Adrenal gland (tissue), 5 donors: ENCODE measurements at regions not wholly inside any gene's neighbourhood (a gene's known extent, or its start where the extent isn't known, plus 50 kb on each side); places are given as distances from the start of the nearest gene placed in this dataset.

Experiments used
- POLR2A ChIP-seq, 2 donors: fragments of 450-650 bp; IDR thresholded peaks; one replicate each; pipeline ENCODE4 v1.6.1; 2017; ENCODE audit warnings: antibody characterized with exemption in 2 of 2, mild to moderate bottlenecking in 2 of 2, moderate library complexity in 1 of 2
- TF ChIP-seq, protein P1 (sequence below), 6 experiments: fragments of 450-650 bp in 4 of 6; fragments of 200-600 bp in 2 of 6; sonication (generic) in 1 of 6; IDR thresholded peaks; 1 replicate in 5 of 6; 2 replicates in 1 of 6; pipeline versions ENCODE4 v1.5.1 to v1.8.0; 2016 to 2021; ENCODE audit warnings: antibody characterized with exemption in 6 of 6, mild to moderate bottlenecking in 2 of 6, moderate library complexity in 1 of 6
- donor health status: DM: no; HTN: no; CAD: no.

- TF ChIP-seq, protein P1, sequence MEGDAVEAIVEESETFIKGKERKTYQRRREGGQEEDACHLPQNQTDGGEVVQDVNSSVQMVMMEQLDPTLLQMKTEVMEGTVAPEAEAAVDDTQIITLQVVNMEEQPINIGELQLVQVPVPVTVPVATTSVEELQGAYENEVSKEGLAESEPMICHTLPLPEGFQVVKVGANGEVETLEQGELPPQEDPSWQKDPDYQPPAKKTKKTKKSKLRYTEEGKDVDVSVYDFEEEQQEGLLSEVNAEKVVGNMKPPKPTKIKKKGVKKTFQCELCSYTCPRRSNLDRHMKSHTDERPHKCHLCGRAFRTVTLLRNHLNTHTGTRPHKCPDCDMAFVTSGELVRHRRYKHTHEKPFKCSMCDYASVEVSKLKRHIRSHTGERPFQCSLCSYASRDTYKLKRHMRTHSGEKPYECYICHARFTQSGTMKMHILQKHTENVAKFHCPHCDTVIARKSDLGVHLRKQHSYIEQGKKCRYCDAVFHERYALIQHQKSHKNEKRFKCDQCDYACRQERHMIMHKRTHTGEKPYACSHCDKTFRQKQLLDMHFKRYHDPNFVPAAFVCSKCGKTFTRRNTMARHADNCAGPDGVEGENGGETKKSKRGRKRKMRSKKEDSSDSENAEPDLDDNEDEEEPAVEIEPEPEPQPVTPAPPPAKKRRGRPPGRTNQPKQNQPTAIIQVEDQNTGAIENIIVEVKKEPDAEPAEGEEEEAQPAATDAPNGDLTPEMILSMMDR (IDR thresholded peaks at IDR 0.05), result no peak
- TF ChIP-seq POLR2A (IDR thresholded peaks at IDR 0.05), result no peak
Observed at GRCh38 chr3:152731511-152731910, 103.4 kb upstream of the P2RY1 start.
